Glomerular endothelial cell (primary cell): ENCODE measurements at regions not wholly inside any gene's neighbourhood (a gene's known extent, or its start where the extent isn't known, plus 50 kb on each side); places are given as distances from the start of the nearest gene placed in this dataset.
"Not testable (repeated sequence)": the region's sequence is repeated elsewhere in the genome, so short reads cannot be mapped to it uniquely, and the experiment has no call there.

Source experiments
- DNase-seq: peaks from one replicate; pipeline ENCODE4 v3.0.0-alpha.2; 2011; ENCODE audit warnings: low read depth, low spot score; ENCODE audit errors: extremely low read depth

DNA sequence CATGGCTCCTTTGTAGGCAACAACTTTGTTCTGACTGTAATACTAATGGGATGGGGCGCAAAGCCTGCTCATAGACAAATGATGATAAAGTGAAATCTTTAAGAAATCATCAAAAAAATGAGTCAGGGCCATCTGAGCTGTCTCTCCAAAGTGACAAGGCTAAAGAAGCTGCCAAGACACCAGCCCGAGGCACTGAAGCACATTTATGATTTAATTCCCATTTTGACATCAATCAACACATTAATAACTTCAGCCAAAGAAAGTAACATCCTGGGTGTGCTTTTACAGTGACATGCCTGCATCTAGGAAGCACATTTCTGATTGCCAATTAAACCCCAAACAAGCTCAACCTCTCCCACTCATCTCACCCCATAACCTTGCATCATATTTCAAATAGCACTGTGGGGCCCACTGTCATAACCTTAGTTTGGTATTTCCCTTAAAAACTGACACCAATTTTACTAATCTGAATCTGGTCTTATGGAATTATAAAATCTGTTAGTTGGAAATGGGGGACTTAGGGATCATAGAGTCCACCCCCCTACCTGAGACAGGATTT, 676.6 kb downstream of the TOX3 start:
- DNase-seq: no peak

- DNase-seq: no peak
Measured at GRCh38 chr16:51869176-51869575, 677.8 kb downstream of the TOX3 start.

DNA sequence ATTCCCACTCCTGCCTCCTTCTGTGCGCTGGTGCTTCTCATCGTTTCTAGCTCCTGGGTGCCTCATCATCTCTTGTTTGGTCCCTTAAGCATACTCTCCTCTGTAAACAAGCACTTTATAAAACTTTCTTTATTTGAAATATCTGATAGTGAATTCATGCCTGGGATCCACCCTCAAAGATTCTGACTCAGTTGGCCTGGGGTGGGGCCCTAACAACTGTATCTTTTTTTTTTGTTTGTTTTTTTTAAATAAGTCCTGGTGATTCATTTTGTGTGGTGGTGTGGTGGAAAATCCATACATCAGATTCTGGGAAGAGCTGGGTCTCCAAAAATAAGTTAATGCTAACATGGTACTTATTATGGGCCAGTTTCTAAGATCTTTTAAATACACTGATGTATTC, 678.3 kb downstream of the TOX3 start:
- DNase-seq: no peak

DNA sequence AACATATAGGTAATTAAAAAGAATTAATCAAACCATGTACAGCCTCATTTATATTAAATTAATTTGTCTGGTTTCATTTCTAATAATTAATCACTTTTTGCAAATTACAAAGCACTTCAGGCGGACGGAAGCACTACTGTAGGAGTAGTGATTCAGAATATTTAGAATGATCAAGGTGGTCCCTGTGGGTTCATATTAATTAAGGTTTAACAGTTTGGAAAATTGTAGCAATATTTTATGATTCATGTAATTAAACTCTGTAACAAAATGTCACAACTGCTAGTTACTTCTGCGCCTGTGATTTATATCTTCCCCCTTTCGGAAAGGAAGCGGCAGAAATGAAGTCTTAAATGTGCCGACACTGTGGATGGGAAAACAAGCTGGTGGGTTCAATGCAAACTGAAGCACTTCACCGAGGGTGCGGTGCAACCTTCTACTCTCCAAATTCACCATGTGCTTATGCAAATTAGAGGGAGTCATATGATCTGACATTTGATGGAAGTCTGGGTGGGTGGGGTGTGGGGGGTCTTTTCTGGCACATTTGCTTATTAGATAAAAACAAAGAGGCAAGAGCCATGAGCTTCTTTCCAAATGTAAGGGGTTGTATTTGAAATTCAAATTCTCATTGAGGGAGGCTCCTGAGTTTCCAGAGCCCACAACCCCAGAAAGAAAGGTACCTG, 679.4 kb downstream of the TOX3 start:
- no peak for DNase-seq

DNA sequence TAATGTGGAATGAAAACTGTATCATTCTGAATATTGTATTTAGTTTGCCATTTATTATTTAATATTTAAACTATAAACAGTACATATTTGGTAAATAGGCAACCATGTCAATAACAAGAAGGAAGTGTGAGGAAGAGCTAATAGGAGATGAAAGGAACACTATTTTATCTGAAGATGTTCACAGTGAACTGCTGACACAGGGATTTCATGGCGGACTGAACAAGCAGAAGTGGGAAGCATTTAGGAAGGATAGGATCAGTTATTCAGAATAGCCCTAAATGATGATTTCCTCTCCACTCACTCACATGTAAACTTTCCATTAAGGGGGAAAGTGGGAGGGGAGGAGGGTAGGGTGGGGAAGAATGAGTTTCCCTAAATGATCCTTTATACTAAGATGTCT, 682.4 kb downstream of the TOX3 start:
- no peak for DNase-seq

GRCh38 chr16:51854401-51854951, 692.5 kb downstream of the TOX3 start:
- DNase-seq: no peak

GRCh38 chr16:51853586-51853985, 693.4 kb downstream of the TOX3 start:
- no peak for DNase-seq

GRCh38 chr16:51852892-51853291, 694.1 kb downstream of the TOX3 start:
- no peak for DNase-seq

DNA sequence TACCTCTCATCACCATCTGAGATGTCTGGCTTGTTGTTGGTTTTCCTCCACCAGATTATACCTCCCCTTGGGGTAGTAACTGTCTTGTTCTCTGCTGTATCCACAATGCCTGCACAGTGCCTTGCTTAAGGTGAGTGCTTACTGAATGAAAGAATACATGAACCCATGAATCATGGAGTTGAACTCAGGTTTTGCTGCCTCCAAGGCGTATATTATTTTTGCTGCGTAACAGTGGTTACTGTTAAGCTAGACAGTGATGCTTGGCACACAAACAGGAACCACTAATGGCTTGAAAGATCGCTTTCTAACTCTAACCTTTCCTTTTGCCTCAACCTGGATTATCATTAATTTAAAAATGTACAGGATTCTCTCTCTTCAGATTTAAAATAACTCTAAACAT, 695.8 kb downstream of the TOX3 start:
- no peak for DNase-seq

GRCh38 chr16:51849715-51850114, 697.2 kb downstream of the TOX3 start:
- no peak for DNase-seq

DNA sequence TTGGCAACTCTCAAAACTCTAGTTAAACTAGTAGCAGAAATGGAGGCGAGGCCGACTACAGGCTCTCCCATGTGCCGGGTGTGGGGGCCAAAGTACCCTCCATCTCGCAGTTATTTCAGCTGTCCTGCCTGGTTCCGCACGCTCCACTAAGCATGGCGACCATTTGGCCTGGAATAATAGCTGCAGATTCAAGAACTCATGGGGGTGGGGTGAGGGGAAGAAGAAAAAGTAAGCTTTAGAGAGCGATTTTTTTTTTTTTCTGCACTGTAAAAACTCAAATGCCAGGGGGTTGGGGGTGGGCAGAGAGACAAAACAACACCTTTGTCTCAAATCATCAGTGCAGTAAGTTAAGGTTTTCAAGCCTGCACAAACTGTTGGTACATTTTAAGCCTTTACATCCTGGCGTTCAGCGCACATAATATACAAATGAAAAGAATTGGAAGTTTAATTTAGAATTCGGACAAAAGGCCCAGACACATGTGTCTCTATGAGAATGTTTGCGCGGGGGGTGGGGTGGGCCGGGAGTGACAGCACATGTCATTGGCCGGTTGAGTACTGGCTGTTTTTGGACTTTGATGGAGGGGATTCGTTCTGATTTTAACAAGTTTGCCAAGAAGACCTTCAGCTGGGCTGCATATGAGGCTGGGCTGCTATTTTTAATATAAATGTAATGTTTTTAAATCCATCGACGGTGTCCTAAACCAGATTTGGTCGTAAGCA, 694.7 kb upstream of the SALL1 start:
- no peak for DNase-seq

- no peak for DNase-seq
Measured at GRCh38 chr16:51839727-51840462, 688.8 kb upstream of the SALL1 start.

- DNase-seq: no peak
Measured at GRCh38 chr16:51834794-51835193, 683.7 kb upstream of the SALL1 start.

DNA sequence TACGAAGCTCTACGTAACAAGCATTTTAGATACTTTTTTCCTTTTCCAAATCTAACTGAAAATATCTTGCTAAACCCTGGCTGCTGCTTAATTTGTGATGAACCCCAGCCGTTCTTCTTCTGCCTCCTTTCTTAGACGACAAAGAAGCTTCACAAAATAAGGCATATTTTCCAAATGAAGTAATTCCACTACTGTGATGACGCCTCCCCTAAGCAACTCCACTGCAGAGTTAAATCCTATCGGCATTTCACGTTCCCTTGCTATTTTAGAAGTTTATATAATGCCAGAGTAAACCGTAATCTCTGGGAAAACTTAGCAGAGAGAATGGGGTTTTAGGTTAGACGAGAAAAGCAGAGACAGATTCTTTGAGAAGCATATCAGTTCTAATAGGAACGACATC, 683.1 kb upstream of the SALL1 start:
- no peak for DNase-seq

DNA sequence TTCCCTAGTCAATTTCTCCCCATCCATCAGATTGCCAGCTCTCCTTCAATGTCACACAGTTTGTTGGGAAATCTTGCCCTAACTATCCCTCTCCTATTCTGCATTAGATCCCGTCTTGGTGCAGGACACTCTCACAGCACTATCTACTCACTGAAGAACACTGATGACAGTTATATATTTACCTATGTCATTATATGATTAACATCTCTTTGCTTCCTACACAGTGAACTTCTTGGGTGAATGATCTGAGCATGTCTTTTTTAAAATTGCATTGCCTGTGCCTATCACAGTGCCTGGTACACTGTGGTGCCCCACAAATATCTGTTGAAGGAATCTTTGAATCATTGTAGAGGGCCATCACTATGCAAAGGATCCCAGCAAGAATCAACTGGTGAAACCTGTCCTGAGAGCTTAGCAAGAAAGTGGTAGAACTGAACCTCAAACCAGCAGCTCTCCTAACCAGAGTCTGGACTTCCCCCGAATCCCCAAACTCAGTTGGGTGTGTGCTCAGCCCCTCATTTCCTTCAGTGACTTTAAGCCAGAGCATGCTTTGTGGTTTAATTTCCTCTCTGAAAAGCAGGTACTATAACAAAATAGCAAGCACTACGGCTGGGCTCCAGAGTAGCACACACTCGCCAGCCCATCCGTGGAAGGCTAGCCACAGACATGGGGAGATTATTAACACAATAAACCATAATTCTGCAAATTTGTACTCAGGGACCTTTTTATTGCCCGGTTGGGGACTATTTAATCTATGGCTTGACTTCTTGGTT, 680.7 kb upstream of the SALL1 start:
- no peak for DNase-seq

- not testable (repeated sequence) for DNase-seq
Measured at GRCh38 chr16:51831034-51831433, 680.0 kb upstream of the SALL1 start.

DNA sequence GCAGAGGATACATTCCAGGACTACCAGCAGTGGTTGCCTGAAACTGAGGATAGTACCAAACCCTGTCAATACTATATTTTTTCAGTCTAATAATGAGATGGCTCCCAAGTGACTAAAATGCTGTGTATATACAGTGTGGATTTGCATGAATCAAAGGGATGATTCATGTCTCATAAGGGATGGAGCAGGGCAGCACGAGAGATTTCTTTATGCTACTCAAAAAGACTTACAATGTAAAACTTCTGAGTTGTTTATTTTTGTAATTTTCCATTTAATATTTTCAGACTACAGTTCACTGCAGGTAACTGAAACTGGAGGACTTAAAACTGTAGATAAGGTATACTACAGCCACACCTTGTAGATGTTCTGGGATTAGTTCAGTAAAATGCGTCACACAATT, 674.7 kb upstream of the SALL1 start:
- DNase-seq: no peak

DNA sequence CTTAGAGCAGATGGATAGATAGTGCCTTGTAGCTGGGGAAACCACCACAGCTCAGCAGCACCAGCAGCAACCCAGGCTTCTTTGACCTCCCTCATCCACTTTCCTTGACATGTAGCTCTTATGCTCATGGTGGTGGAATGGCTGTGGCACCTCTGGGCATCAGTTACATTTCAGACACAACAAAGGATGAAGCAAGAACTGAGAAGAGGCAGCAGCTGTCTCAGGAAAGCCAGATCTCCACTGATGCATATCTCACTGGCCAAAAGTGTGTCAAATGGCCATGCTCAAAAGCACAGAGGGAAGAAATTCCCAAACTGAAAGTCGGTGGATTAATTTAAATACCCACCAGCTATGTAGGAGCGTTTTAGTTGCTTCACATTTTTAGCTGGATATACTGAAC, 671.4 kb upstream of the SALL1 start:
- DNase-seq: no peak

DNA sequence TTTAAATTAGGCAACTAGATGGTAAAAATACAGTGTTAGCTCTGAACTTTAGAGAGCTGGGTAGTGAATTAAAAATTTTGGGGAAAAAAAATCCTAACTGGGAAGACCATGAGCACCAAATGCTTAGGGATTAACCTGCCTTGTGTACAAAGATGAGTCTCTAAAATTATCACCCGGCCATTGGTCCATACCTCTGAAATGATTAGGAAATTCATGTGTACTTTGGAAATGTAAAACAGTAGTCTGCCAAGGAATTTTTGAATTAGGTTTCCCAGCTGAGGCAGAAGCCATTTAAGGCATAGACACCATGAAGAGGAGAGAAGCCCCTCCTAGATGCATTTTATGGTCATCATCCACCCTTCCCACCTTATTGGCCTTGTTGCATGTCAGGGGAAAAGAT, 670.5 kb upstream of the SALL1 start:
- DNase-seq: no peak

- no peak for DNase-seq
Measured at GRCh38 chr16:51820176-51820575, 669.1 kb upstream of the SALL1 start.
